Trophoblast cell (in vitro differentiated cells and primary cell): ENCODE measurements at regions not wholly inside any gene's neighbourhood (a gene's known extent, or its start where the extent isn't known, plus 50 kb on each side); places are given as distances from the start of the nearest gene placed in this dataset.

Experiments
- DNase-seq, 2 donors: peaks; one replicate each; pipeline ENCODE4 v3.0.0-alpha.2; 2016
- H2AFZ ChIP-seq: 2 replicates; pipeline ENCODE4 v1.6.1; 2013; ENCODE audit warnings: low read length, moderate library complexity, mild to moderate bottlenecking; ENCODE audit not compliant: insufficient read depth, poor library complexity
- H2AK5ac ChIP-seq: 2 replicates; pipeline ENCODE4 v1.6.1; 2013; ENCODE audit warnings: mild to moderate bottlenecking, low read length
- H2BK120ac ChIP-seq: 2 replicates; pipeline ENCODE4 v1.6.1; 2013; ENCODE audit warnings: low read length, mild to moderate bottlenecking, moderate library complexity; ENCODE audit not compliant: insufficient read depth, poor library complexity
- H2BK12ac ChIP-seq: 2 replicates; pipeline ENCODE4 v1.6.1; 2013; ENCODE audit warnings: mild to moderate bottlenecking, low read length, moderate library complexity
- H2BK5ac ChIP-seq: 2 replicates; pipeline ENCODE4 v1.6.1; 2013; ENCODE audit warnings: low read length, low read depth, moderate library complexity, mild to moderate bottlenecking; ENCODE audit not compliant: poor library complexity
- H3K14ac ChIP-seq: 2 replicates; pipeline ENCODE4 v1.6.1; 2013; ENCODE audit warnings: mild to moderate bottlenecking, low read length
- H3K18ac ChIP-seq: 2 replicates; pipeline ENCODE4 v1.6.1; 2013; ENCODE audit warnings: mild to moderate bottlenecking, low read length
- H3K23ac ChIP-seq: 2 replicates; pipeline ENCODE4 v1.6.1; 2013; ENCODE audit warnings: low read length
- H3K27ac ChIP-seq: 2 replicates; pipeline ENCODE4 v1.5.1; 2013; ENCODE audit warnings: low read depth, mild to moderate bottlenecking, inconsistent platforms, low read length, moderate library complexity
- H3K27me3 ChIP-seq: 2 replicates; pipeline ENCODE4 v1.6.1; 2013; ENCODE audit warnings: inconsistent platforms, mild to moderate bottlenecking, low read length, moderate library complexity; ENCODE audit not compliant: insufficient read depth
- H3K36me3 ChIP-seq, 2 experiments: 1 replicate in 1 of 2; 2 replicates in 1 of 2; pipeline ENCODE4 v1.6.1; 2013; ENCODE audit warnings: low read length in 2 of 2, mild to moderate bottlenecking in 2 of 2, moderate library complexity in 1 of 2; ENCODE audit not compliant: insufficient read depth in 2 of 2, control insufficient read depth in 1 of 2
- H3K4ac ChIP-seq: 2 replicates; pipeline ENCODE4 v1.6.1; 2013; ENCODE audit warnings: low read depth, mild to moderate bottlenecking, low read length, moderate library complexity
- H3K4me1 ChIP-seq, 2 experiments: 1 replicate in 1 of 2; 2 replicates in 1 of 2; pipeline ENCODE4 v1.6.1; 2013; ENCODE audit warnings: low read length in 2 of 2, mild to moderate bottlenecking in 2 of 2, moderate library complexity in 1 of 2; ENCODE audit not compliant: insufficient read depth in 2 of 2, control insufficient read depth in 1 of 2
- H3K4me2 ChIP-seq: 2 replicates; pipeline ENCODE4 v1.6.1; 2013; ENCODE audit warnings: inconsistent platforms, mild to moderate bottlenecking, low read length, moderate library complexity
- H3K4me3 ChIP-seq: 2 replicates; pipeline ENCODE4 v1.5.1; 2013; ENCODE audit warnings: mild to moderate bottlenecking, low read depth, low read length, inconsistent platforms
- H3K79me1 ChIP-seq: one replicate; pipeline ENCODE4 v1.6.1; 2013; ENCODE audit warnings: low read length
- H3K79me2 ChIP-seq: 2 replicates; pipeline ENCODE4 v1.6.1; 2013; ENCODE audit warnings: low read length, mild to moderate bottlenecking; ENCODE audit not compliant: control insufficient read depth, insufficient read depth, poor library complexity
- H3K9ac ChIP-seq: 2 replicates; pipeline ENCODE4 v1.6.1; 2013; ENCODE audit warnings: mild to moderate bottlenecking, low read length
- H3K9me3 ChIP-seq: 2 replicates; pipeline ENCODE4 v1.6.1; 2013; ENCODE audit warnings: low read depth, mild to moderate bottlenecking, control low read depth, inconsistent platforms, low read length; ENCODE audit not compliant: insufficient read depth
- H4K12ac ChIP-seq: 2 replicates; pipeline ENCODE4 v1.6.1; 2013; ENCODE audit warnings: low read depth, mild to moderate bottlenecking, low read length, moderate library complexity
- H4K8ac ChIP-seq: 2 replicates; pipeline ENCODE4 v1.6.1; 2013; ENCODE audit warnings: low read depth, mild to moderate bottlenecking, low read length, moderate library complexity
- H4K91ac ChIP-seq: one replicate; pipeline ENCODE4 v1.6.1; 2013; ENCODE audit warnings: low read depth, mild to moderate bottlenecking, low read length, moderate library complexity
- WGBS: extraction: QIAGEN DNeasy Blood & Tissue Kit; methylation state at CpG from one replicate; pipeline ENCODE4 v1.1.7; 2013; ENCODE audit warnings: missing lambda C conversion rate; ENCODE audit not compliant: insufficient read length, insufficient coverage; ENCODE audit errors: extremely low coverage; 5-methylcytosine and 5-hydroxymethylcytosine counted together

DNA sequence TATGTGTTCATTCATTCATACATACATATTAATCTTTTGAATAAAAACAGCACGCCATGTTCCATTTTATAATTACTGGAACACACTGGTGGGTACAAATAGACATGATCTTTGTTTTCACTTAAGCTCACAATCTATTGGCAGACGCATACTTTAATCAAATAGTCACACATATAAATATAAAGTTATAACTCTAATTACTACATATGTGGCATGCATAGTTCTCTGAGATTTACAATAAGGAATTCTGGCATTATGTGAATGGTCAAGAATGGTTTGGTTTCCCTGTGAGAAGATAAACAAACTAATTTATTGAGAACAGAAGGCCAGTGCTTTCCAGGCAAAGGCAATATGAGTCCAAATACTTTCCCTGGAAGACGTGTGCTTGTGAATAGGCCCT is 576.2 kb downstream of the CDH8 start:
- no peak overlapping the region for H4K8ac ChIP-seq
- no peak overlapping the region for H3K4me3 ChIP-seq
- no peaks in the 10 kb centered on the region for H3K4me1 ChIP-seq
- no peak overlapping the region for H2BK120ac ChIP-seq
- H3K79me1 ChIP-seq = no peaks in the 10 kb centered on the region
- no peak overlapping the region for H3K27ac ChIP-seq
- no peaks in the 10 kb centered on the region for H3K79me2 ChIP-seq
- H4K91ac ChIP-seq = no peak overlapping the region
- no peaks in the 10 kb centered on the region for H3K9me3 ChIP-seq
- H2BK5ac ChIP-seq = no peak overlapping the region
- no peak overlapping the region for H4K12ac ChIP-seq
- no peak overlapping the region for H2BK12ac ChIP-seq
- no peaks in the 10 kb centered on the region for H3K36me3 ChIP-seq
- WGBS = no CpG with 5 or more reads among the region's 3 CpGs
- H2AFZ ChIP-seq = no peak overlapping the region
- H3K27me3 ChIP-seq = no peaks in the 10 kb centered on the region
- H3K4me2 ChIP-seq = no peak overlapping the region
- no peak overlapping the region for H2AK5ac ChIP-seq
- H3K14ac ChIP-seq = no peak overlapping the region
- H3K9ac ChIP-seq = no peak overlapping the region
- no peak overlapping the region for H3K23ac ChIP-seq
- no peak for DNase-seq
- H3K18ac ChIP-seq = no peak overlapping the region
- no peak overlapping the region for H3K4ac ChIP-seq

DNA sequence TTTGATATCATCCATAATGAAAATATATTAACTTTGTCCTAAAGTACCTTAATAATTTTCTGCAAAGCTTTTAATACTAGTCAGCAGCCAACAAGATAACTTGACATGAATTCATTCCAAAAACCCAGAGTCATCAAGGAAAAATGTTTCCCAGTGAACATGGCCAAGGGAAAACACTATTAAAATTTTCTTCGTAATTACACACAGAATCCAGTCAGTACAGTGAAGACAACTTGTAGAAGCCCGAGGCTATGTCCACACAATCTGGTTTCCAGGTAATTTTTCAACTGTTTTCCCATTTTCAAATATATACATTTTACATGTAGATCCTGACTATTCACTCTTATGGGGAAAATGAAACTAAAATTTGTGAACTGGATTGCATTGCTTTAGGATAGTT is 600.9 kb downstream of the CDH8 start:
- Histone ChIP-seq H3K79me1 (no peaks in the 10 kb centered on the region), H2BK5ac (no peak overlapping the region), H3K9ac (no peak overlapping the region), H3K4me1 (no peaks in the 10 kb centered on the region), H3K9me3 (no peaks in the 10 kb centered on the region), H3K4me3 (no peak overlapping the region), H4K8ac (no peak overlapping the region), H4K12ac (no peak overlapping the region), H2BK12ac (no peak overlapping the region), H3K14ac (no peak overlapping the region), H4K91ac (no peak overlapping the region), H3K18ac (no peak overlapping the region), H3K4me2 (no peak overlapping the region), H3K23ac (no peak overlapping the region), H2AFZ (no peak overlapping the region), H3K27me3 (no peaks in the 10 kb centered on the region), H3K79me2 (no peaks in the 10 kb centered on the region), H3K27ac (no peak overlapping the region), H2AK5ac (no peak overlapping the region), H2BK120ac (no peak overlapping the region), H3K4ac (no peak overlapping the region), H3K36me3 (no peaks in the 10 kb centered on the region)
- peak; percentile 4 to 50 for DNase-seq
- WGBS = no CpG with 5 or more reads among the region's 2 CpGs

DNA sequence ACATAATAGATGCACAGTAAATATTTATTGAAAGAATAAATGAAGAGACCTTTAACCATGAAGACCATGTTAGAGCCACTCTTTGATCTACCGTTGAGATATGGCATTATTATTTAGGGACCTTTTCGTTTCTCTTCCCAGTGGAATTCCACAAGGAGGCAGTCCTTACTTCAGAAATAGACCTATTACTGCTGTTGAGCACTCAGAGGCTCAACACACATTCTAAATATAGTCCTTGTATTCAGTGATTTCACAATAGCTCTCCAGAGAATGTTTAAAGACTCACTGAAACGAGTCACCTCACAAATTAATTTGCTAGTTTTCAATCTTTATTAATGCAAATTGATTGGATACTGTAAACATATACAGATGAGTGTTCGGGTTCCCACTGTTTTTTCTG is 603.8 kb downstream of the CDH8 start:
- H3K27me3 ChIP-seq = no peaks in the 10 kb centered on the region
- H3K18ac ChIP-seq = no peak overlapping the region
- no peak overlapping the region for H2BK12ac ChIP-seq
- no peaks in the 10 kb centered on the region for H3K79me2 ChIP-seq
- H4K91ac ChIP-seq = no peak overlapping the region
- no peak overlapping the region for H2BK5ac ChIP-seq
- no peak for DNase-seq
- no peak overlapping the region for H4K12ac ChIP-seq
- H3K23ac ChIP-seq = no peak overlapping the region
- WGBS = no CpG with 5 or more reads among the region's 4 CpGs
- no peak overlapping the region for H3K4ac ChIP-seq
- no peak overlapping the region for H2AFZ ChIP-seq
- H3K36me3 ChIP-seq = no peaks in the 10 kb centered on the region
- H3K79me1 ChIP-seq = no peaks in the 10 kb centered on the region
- H3K9me3 ChIP-seq = no peaks in the 10 kb centered on the region
- H3K14ac ChIP-seq = no peak overlapping the region
- no peaks in the 10 kb centered on the region for H3K4me1 ChIP-seq
- no peak overlapping the region for H3K9ac ChIP-seq
- no peak overlapping the region for H2BK120ac ChIP-seq
- H3K4me3 ChIP-seq = no peak overlapping the region
- H3K27ac ChIP-seq = no peak overlapping the region
- H2AK5ac ChIP-seq = no peak overlapping the region
- no peak overlapping the region for H3K4me2 ChIP-seq
- H4K8ac ChIP-seq = no peak overlapping the region

DNA sequence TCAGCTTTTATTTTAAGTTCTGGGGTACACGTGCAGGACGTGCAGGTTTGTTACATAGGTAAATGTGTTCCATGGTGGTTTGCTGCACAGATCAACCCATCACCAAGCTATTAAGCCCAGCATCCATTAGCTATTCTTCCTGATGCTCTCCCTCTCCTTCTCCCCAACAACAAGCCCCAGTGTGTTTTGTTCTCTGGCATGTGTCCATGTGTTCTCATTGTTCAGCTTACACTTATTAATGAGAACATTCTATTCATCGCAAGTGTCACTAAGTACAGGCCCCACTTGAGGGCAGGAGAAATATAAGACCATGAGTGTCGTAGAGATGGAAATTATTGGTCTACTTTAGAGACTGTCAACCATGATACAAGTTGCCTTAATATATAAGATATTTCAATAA is 615.1 kb downstream of the CDH8 start:
- WGBS = no CpG with 5 or more reads among the region's 4 CpGs
- Histone ChIP-seq H3K79me1 (no peaks in the 10 kb centered on the region), H2AK5ac (no peak overlapping the region), H3K27me3 (no peaks in the 10 kb centered on the region), H3K23ac (no peak overlapping the region), H3K9ac (no peak overlapping the region), H3K27ac (no peak overlapping the region), H3K18ac (no peak overlapping the region), H3K4me2 (no peak overlapping the region), H2BK5ac (no peak overlapping the region), H3K36me3 (no peaks in the 10 kb centered on the region), H4K91ac (no peak overlapping the region), H3K4ac (no peak overlapping the region), H3K9me3 (no peaks in the 10 kb centered on the region), H4K8ac (no peak overlapping the region), H3K14ac (no peak overlapping the region), H2BK120ac (no peak overlapping the region), H3K4me1 (no peaks in the 10 kb centered on the region), H3K79me2 (no peaks in the 10 kb centered on the region), H4K12ac (no peak overlapping the region), H3K4me3 (no peak overlapping the region), H2AFZ (no peak overlapping the region), H2BK12ac (no peak overlapping the region)
- no peak for DNase-seq
